Neural progenitor cell (in vitro differentiated cells): ENCODE measurements at regions not wholly inside any gene's neighbourhood (a gene's known extent, or its start where the extent isn't known, plus 50 kb on each side); places are given as distances from the start of the nearest gene placed in this dataset.

Source experiments
- EZH2 ChIP-seq: fragments of 200-600 bp; sonication (generic); IDR thresholded peaks from 2 replicates; pipeline ENCODE4 v1.6.1; 2017; ENCODE audit warnings: antibody characterized with exemption, mild to moderate bottlenecking, moderate library complexity
- EZH2phosphoT487 ChIP-seq: fragments of 200-600 bp; sonication (generic); IDR thresholded peaks from 2 replicates; pipeline ENCODE4 v1.6.1; 2017; ENCODE audit warnings: antibody characterized with exemption
- TF ChIP-seq, protein P1 (sequence below): fragments of 200-600 bp; sonication (generic); IDR thresholded peaks from 2 replicates; pipeline ENCODE4 v1.5.1; 2017; ENCODE audit warnings: antibody characterized with exemption, mild to moderate bottlenecking

DNA sequence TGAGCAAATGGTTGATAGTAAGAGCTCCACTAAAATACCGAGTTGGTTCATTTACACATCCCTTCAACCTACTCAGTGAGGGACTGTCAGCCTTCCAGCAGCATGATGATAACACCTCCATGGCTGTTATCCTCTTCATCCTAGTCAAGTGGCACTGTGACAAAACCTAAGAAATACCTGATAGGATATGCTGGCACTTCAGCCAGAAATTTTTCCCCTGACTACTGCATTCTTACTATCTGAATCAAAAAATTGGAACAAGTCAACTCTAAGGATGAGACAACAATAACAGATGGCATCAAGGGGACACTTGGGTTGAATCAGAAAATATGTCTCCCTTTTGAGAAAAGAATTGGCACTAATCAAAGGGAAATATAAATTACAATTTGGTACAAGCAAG lies 193.9 kb downstream of the KCTD12 start:
- TF ChIP-seq, protein P1, sequence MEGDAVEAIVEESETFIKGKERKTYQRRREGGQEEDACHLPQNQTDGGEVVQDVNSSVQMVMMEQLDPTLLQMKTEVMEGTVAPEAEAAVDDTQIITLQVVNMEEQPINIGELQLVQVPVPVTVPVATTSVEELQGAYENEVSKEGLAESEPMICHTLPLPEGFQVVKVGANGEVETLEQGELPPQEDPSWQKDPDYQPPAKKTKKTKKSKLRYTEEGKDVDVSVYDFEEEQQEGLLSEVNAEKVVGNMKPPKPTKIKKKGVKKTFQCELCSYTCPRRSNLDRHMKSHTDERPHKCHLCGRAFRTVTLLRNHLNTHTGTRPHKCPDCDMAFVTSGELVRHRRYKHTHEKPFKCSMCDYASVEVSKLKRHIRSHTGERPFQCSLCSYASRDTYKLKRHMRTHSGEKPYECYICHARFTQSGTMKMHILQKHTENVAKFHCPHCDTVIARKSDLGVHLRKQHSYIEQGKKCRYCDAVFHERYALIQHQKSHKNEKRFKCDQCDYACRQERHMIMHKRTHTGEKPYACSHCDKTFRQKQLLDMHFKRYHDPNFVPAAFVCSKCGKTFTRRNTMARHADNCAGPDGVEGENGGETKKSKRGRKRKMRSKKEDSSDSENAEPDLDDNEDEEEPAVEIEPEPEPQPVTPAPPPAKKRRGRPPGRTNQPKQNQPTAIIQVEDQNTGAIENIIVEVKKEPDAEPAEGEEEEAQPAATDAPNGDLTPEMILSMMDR: no peak
- no peak for TF ChIP-seq EZH2phosphoT487
- no peak for TF ChIP-seq EZH2
